ENCODE measurements at regions not wholly inside any gene's neighbourhood (a gene's known extent, or its start where the extent isn't known, plus 50 kb on each side); places are given as distances from the start of the nearest gene placed in this dataset.

GRCh38 chr4:138749303-138749702, 266.3 kb upstream of the NOCT start:
- peak; percentile 58 for DNase-seq (ENCODE audit: low spot score)

- no peak for DNase-seq (ENCODE audit: low spot score)
These were observed 273.7 kb upstream of the NOCT start for GRCh38 chr4:138741766-138742377.

- no peak for DNase-seq (ENCODE audit: low spot score)
These were observed 274.5 kb upstream of the NOCT start for GRCh38 chr4:138740816-138741745.

GRCh38 chr4:138736362-138736761, 279.2 kb upstream of the NOCT start:
- peak; percentile 46 for DNase-seq (ENCODE audit: low spot score)

- peak; percentile 35 for DNase-seq (ENCODE audit: low spot score)
These were observed 280.8 kb upstream of the NOCT start for GRCh38 chr4:138734746-138735145.

- no peak for DNase-seq (ENCODE audit: low spot score)
These were observed 287.0 kb upstream of the NOCT start for GRCh38 chr4:138728566-138728965.

- DNase-seq (ENCODE audit: low spot score) = no peak
These were observed 287.9 kb upstream of the NOCT start for GRCh38 chr4:138727731-138728130.

- DNase-seq (ENCODE audit: low spot score) = no peak
These were observed 291.1 kb upstream of the NOCT start for GRCh38 chr4:138724530-138724929.

- no peak for DNase-seq (ENCODE audit: low spot score)
These were observed 298.8 kb upstream of the NOCT start for GRCh38 chr4:138716559-138717335.

GRCh38 chr4:138710297-138710696, 305.3 kb upstream of the NOCT start:
- no peak for DNase-seq (ENCODE audit: low spot score)

- no peak for DNase-seq (ENCODE audit: low spot score)
These were observed 305.7 kb upstream of the NOCT start for GRCh38 chr4:138709859-138710258.

GRCh38 chr4:138707746-138708677, 307.6 kb upstream of the NOCT start:
- DNase-seq (ENCODE audit: low spot score) = peak; percentile 36

GRCh38 chr4:138706201-138706600, 309.4 kb upstream of the NOCT start:
- DNase-seq (ENCODE audit: low spot score) = no peak

GRCh38 chr4:138702190-138702824, 313.3 kb upstream of the NOCT start:
- no peak for DNase-seq (ENCODE audit: low spot score)

GRCh38 chr4:138698641-138699040, 316.9 kb upstream of the NOCT start:
- DNase-seq (ENCODE audit: low spot score) = no peak

- peak; percentile 20 for DNase-seq (ENCODE audit: low spot score)
These were observed 317.7 kb upstream of the NOCT start for GRCh38 chr4:138697851-138698250.

- no peak for DNase-seq (ENCODE audit: low spot score)
These were observed 318.8 kb upstream of the NOCT start for GRCh38 chr4:138696771-138697170.

- no peak for DNase-seq (ENCODE audit: low spot score)
These were observed 319.5 kb upstream of the NOCT start for GRCh38 chr4:138696058-138696457.

GRCh38 chr4:138693526-138693925, 322.1 kb upstream of the NOCT start:
- no peak for DNase-seq (ENCODE audit: low spot score)

GRCh38 chr4:138692411-138692810, 323.2 kb upstream of the NOCT start:
- no peak for DNase-seq (ENCODE audit: low spot score)

- DNase-seq (ENCODE audit: low spot score) = no peak
These were observed 326.0 kb upstream of the NOCT start for GRCh38 chr4:138689593-138689992.
